Fibroblast of the aortic adventitia (primary cell): ENCODE measurements at regions not wholly inside any gene's neighbourhood (a gene's known extent, or its start where the extent isn't known, plus 50 kb on each side); places are given as distances from the start of the nearest gene placed in this dataset.
"Not testable (repeated sequence)": the region's sequence is repeated elsewhere in the genome, so short reads cannot be mapped to it uniquely, and the experiment has no call there.

Experiments
- DNase-seq: peaks from one replicate; pipeline ENCODE4 v3.0.0-alpha.2; 2010; ENCODE audit warnings: low read depth
- H3K4me3 ChIP-seq: 2 replicates; pipeline ENCODE4 v1.5.1; 2011; ENCODE audit warnings: low read depth, mild to moderate bottlenecking, control low read depth, low read length, moderate library complexity
- CTCF ChIP-seq: IDR thresholded peaks from 2 replicates; pipeline ENCODE4 v1.5.1; 2011; ENCODE audit warnings: mild to moderate bottlenecking, low read length, control low read depth, inconsistent platforms; ENCODE audit not compliant: insufficient read depth

DNA sequence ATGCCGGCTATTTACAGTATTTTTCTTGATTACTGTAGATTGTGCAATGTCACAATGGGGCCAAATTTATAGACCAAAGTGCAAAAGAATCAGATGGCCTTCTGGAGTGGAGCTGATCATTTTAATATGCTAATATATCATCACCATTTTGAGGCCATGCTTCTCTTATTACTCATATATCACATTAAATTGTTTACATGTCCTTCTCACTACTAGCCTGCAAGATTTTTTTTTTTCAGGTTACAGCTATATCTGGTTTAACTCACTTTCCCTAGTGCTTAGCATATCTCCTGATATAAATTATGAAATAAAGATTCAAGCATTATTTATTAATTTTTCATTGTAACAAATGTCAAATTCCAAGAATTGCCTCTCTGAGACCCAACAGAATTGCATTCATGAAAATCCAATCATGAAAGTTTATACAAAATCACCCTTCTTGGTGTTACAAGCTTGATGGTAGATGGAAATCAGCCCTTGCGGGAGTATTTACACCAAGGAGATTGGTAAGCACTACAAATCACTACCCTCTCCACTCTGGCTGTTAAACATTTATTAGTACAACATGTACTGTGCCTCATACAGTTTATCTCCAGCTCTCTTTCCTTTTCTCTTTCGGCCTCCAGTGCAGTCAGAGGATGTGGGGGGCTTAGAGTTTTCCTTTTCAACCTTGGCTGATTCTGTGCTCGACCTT, 703.9 kb downstream of the BRINP1 start:
- no peak for DNase-seq
- H3K4me3 ChIP-seq, result no peak overlapping the region
- TF ChIP-seq CTCF, result no peak

DNA sequence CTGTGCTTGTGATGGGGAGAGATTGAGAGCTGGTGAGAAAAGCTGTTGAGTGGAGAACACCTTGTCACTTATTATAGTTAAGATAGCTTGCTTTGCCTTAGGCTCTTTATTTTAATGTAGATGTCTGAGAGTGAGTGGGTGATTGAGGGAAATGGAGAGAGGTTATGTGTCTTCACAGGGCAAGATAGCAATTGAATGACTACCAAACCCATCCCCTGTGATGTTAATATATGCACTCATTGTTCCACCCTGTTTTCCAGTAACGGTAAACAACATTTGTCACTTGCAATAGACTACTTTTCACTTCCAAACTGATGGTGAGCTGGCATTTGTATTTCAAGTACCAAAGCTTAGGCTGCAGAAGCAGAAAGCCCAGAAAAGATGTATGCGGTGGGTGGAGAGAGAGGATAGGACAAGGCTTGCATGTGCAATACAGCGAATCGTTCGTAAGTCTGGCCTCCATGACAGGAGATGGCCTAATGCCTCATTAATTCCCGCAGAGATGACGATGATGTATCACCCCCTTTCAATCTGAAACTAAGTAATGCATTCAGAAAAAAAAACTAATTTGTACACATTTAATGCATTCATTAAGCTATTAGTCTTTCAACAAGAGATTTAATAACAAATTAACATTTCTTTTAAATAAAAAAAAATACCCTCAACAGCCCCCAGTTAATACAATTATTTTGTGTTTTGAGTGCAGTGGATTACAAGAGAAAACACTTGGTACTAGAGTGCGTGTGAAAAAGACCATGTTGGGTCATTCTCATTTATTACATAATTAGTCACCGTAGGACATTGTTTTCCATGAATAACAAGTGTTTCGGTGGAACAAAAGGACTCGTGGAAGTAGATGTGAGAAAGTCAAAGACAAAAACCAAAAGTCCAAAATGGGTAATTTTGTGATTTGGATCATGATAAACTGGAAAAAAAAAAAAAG, 699.0 kb downstream of the BRINP1 start:
- TF ChIP-seq CTCF, result no peak
- H3K4me3 ChIP-seq, result no peak overlapping the region
- DNase-seq, result no peak

DNA sequence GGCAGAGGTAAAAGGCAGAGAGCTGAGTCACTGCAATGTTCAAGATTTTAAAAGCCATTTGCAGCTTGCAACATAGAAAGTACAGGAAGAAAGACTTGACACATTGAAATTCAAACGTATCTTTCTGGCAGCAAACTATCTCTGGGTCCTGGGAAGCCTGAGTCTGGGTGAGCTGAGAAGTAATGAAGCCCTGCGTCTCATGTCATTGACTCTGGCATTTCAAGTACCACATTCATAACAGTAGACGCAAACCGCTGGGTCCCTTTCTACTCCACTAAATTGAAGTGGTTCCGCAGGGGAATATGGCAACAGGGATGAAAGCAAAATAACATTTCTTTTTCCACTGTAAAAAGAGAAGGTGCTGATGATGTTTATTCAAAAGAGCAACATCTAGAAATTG, 694.3 kb downstream of the BRINP1 start:
- no peak for DNase-seq
- H3K4me3 ChIP-seq, result no peak overlapping the region
- no peak for TF ChIP-seq CTCF

DNA sequence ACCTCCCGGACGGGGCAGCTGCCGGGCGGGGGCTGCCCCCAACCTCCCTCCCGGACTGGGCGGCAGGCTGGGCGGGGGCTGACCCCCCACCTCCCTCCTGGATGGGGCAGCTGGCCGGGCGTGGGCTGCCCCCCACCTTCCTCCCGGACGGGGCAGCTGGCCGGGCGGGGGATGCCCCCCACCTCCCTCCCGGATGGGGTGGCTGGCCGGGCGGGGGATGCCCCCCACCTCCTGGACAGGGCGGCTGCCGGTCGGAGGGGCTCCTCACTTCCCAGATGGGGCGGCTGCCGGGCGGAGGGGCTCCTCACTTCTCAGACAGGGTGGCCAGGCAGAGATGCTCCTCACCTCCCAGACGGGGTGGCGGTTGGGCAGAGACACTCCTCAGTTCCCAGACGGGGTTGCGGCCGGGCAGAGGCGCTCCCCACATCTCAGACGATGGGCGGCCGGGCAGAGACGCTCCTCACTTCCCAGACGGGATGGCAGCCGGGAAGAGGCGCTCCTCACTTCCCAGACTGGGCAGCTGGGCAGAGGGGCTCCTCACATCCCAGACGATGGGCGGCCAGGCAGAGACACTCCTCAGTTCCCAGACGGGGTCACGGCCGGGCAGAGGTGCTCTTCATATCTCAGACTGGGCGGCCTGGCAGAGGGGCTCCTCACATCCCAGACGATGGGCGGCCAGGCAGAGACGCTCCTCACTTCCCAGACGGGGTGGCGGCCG, 691.1 kb downstream of the BRINP1 start:
- not testable (repeated sequence) for H3K4me3 ChIP-seq, DNase-seq

GRCh38 chr9:118686959-118687358, 682.3 kb downstream of the BRINP1 start:
- TF ChIP-seq CTCF, result no peak
- no peak overlapping the region for H3K4me3 ChIP-seq
- no peak for DNase-seq

DNA sequence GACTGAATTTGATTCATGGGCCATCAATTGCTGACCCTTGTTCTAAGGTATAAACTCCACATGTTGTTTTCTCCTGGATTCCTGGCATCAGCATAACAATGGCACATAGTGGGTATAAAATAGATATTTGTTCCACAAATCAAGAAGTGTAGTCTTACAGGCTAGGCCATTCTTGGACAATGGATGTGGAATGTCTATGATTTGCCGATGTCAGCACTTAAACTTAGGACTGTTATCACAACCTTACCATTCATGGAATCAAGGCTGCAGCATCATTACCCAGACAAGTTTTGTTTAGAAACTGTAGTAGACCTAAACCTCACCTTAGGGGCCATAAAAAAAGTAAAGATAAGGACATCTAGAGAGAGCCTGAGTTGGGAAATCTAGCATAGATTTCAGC, 680.0 kb downstream of the BRINP1 start:
- no peak for DNase-seq
- H3K4me3 ChIP-seq, result no peak overlapping the region
- no peak for TF ChIP-seq CTCF

GRCh38 chr9:118692613-118693012, 676.6 kb downstream of the BRINP1 start:
- H3K4me3 ChIP-seq, result no peak overlapping the region
- DNase-seq, result no peak
- TF ChIP-seq CTCF, result no peak
